ENCODE measurements at regions not wholly inside any gene's neighbourhood (a gene's known extent, or its start where the extent isn't known, plus 50 kb on each side); places are given as distances from the start of the nearest gene placed in this dataset.

DNA sequence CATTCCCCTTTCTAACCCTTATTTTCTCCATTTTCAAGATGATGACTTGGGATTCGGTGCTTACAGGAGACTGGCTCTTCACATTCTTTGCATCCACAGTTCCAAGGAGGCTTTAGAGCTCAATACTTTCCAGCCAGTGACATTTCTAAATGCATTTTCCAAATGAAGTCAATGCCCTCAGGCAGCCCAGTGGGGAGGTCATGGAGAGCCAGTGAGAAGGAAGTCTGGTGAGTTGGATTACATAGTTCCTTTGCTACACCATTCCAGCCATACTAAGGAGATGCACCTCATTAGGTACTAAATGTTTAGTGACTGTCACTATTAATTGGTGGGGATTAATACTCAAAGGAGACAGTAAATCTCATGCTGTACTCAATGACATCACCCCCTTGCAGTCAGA lies 248.1 kb downstream of the LRRN1 start:
- Histone ChIP-seq H3K27me3 (ENCODE audit: control insufficient read depth, insufficient read depth, low read length) (no peaks in the 10 kb centered on the region), H3K36me3 (ENCODE audit: control insufficient read depth, insufficient read depth, low read length) (no peaks in the 10 kb centered on the region), H3K9ac (ENCODE audit: low read depth, low read length) (no peak overlapping the region), H3K9me3 (ENCODE audit: control insufficient read depth, insufficient read depth, low read length) (no peaks in the 10 kb centered on the region), H3K27ac (ENCODE audit: low read depth, low read length) (no peak overlapping the region), H3K4me1 (ENCODE audit: control insufficient read depth, insufficient read depth, low read length) (no peaks in the 10 kb centered on the region), H3K4me3 (ENCODE audit: low read depth, low read length) (no peak overlapping the region)

DNA sequence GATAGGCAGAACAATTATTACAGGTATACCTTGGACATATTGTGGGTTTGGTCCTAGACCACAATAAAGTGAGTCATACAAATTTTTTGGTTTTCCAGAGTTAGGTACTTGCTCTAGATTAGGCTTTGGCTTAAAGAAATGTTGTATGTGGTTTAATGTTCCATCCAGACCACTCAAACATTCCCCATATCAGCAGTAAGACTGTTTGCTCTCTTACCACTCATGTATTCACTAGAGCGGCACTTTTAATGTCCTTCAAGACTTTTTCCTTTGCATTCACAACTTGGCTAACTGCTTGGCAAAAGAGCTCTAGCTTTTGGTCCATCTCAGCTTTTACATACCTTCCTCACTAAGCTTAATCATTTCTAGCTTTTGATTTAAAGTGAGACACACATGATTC lies 250.5 kb upstream of the SETMAR start:
- no peak overlapping the region for H3K4me3 ChIP-seq (ENCODE audit: low read depth, low read length)
- no peaks in the 10 kb centered on the region for H3K27me3 ChIP-seq (ENCODE audit: control insufficient read depth, insufficient read depth, low read length)
- no peaks in the 10 kb centered on the region for H3K4me1 ChIP-seq (ENCODE audit: control insufficient read depth, insufficient read depth, low read length)
- no peaks in the 10 kb centered on the region for H3K36me3 ChIP-seq (ENCODE audit: control insufficient read depth, insufficient read depth, low read length)
- H3K9me3 ChIP-seq (ENCODE audit: control insufficient read depth, insufficient read depth, low read length) = no peaks in the 10 kb centered on the region
- no peak overlapping the region for H3K9ac ChIP-seq (ENCODE audit: low read depth, low read length)
- H3K27ac ChIP-seq (ENCODE audit: low read depth, low read length) = no peak overlapping the region

DNA sequence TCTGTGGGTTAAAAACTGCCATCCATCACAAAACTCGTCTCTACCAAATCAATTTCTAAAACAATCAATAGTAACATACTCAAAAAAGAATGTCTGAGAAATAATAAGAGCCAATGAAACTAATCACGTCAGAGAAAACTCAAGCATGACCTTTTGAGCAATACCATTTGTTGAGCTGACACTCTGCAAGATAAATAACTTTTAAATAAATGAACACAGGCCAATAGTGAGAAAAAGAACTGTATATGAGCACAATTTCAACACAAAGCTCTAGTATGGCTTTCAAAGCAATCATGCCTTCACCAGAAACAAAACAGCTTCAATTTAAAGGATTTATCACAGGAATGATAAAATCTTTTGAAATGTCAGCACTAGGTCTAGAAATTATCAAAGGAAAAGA lies 249.2 kb upstream of the SETMAR start:
- Histone ChIP-seq H3K27me3 (ENCODE audit: control insufficient read depth, insufficient read depth, low read length) (no peaks in the 10 kb centered on the region), H3K9ac (ENCODE audit: low read depth, low read length) (no peak overlapping the region), H3K9me3 (ENCODE audit: control insufficient read depth, insufficient read depth, low read length) (no peaks in the 10 kb centered on the region), H3K4me1 (ENCODE audit: control insufficient read depth, insufficient read depth, low read length) (no peaks in the 10 kb centered on the region), H3K36me3 (ENCODE audit: control insufficient read depth, insufficient read depth, low read length) (no peaks in the 10 kb centered on the region), H3K4me3 (ENCODE audit: low read depth, low read length) (no peak overlapping the region), H3K27ac (ENCODE audit: low read depth, low read length) (no peak overlapping the region)

DNA sequence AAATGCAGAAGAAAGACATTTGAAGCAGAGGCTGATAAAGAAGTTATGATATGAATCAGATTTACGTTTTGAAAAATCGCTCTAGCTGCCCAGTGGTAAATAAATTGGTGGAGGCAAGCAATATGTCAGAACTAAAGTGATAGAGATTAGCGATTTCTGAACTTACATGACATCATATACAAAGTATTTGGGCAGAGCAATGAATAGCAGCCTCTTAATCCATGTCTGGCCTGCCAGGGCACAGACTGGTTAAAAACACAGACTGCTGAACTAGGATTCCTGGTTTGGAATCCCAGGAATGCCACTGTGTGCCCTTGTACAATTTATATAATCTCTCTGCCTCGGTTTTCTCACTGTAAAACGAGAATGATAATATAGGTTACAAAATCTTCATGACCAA lies 243.1 kb upstream of the SETMAR start:
- Histone ChIP-seq H3K36me3 (ENCODE audit: control insufficient read depth, insufficient read depth, low read length) (no peaks in the 10 kb centered on the region), H3K9ac (ENCODE audit: low read depth, low read length) (no peak overlapping the region), H3K9me3 (ENCODE audit: control insufficient read depth, insufficient read depth, low read length) (no peaks in the 10 kb centered on the region), H3K4me3 (ENCODE audit: low read depth, low read length) (no peak overlapping the region), H3K27me3 (ENCODE audit: control insufficient read depth, insufficient read depth, low read length) (no peaks in the 10 kb centered on the region), H3K4me1 (ENCODE audit: control insufficient read depth, insufficient read depth, low read length) (peaks cover 8% of the 10 kb centered on the region), H3K27ac (ENCODE audit: low read depth, low read length) (no peak overlapping the region)

DNA sequence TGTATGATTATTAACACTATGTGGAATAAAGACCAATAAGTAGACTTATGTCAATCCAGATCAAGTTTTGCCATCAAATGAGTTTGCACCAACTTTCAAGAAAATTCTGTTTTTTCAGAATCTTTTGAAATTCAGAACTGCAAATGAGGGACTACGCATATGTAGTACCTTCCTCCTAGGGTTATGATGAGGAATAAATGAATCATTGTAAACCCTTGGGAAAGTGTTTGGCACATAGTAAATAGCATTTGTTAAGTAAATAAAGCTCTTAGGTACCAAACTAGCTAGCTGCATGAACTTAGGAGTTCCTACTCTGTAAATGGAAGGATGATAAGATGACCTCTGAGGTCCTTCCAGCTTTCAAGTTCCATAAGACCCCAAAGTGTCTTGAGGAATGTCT lies 242.6 kb upstream of the SETMAR start:
- Histone ChIP-seq H3K9ac (ENCODE audit: low read depth, low read length) (no peak overlapping the region), H3K4me1 (ENCODE audit: control insufficient read depth, insufficient read depth, low read length) (peaks cover 12% of the 10 kb centered on the region), H3K9me3 (ENCODE audit: control insufficient read depth, insufficient read depth, low read length) (no peaks in the 10 kb centered on the region), H3K36me3 (ENCODE audit: control insufficient read depth, insufficient read depth, low read length) (no peaks in the 10 kb centered on the region), H3K4me3 (ENCODE audit: low read depth, low read length) (no peak overlapping the region), H3K27ac (ENCODE audit: low read depth, low read length) (no peak overlapping the region), H3K27me3 (ENCODE audit: control insufficient read depth, insufficient read depth, low read length) (no peaks in the 10 kb centered on the region)

DNA sequence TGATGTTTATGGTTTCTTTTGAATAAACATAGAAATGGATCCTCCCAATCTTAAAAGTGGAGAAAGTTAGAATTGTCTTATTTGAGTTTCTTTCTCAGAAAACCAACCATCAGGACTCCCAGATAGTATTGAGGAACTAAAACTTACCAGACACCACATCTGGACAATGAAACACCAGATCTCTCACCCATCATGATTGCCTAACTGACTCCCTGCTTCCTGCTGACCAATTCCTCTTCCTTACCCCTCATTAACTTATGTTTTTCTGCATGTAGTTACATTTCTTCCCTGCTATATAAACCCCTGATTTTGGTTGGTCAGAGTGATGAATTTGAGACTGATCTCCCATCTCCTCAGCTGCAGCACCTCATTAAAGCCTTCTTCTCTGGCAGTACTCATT lies 242.0 kb upstream of the SETMAR start:
- H3K27ac ChIP-seq (ENCODE audit: low read depth, low read length) = no peak overlapping the region
- H3K4me3 ChIP-seq (ENCODE audit: low read depth, low read length) = no peak overlapping the region
- no peaks in the 10 kb centered on the region for H3K36me3 ChIP-seq (ENCODE audit: control insufficient read depth, insufficient read depth, low read length)
- H3K9ac ChIP-seq (ENCODE audit: low read depth, low read length) = no peak overlapping the region
- H3K4me1 ChIP-seq (ENCODE audit: control insufficient read depth, insufficient read depth, low read length) = peaks cover 14% of the 10 kb centered on the region
- no peaks in the 10 kb centered on the region for H3K27me3 ChIP-seq (ENCODE audit: control insufficient read depth, insufficient read depth, low read length)
- H3K9me3 ChIP-seq (ENCODE audit: control insufficient read depth, insufficient read depth, low read length) = no peaks in the 10 kb centered on the region

DNA sequence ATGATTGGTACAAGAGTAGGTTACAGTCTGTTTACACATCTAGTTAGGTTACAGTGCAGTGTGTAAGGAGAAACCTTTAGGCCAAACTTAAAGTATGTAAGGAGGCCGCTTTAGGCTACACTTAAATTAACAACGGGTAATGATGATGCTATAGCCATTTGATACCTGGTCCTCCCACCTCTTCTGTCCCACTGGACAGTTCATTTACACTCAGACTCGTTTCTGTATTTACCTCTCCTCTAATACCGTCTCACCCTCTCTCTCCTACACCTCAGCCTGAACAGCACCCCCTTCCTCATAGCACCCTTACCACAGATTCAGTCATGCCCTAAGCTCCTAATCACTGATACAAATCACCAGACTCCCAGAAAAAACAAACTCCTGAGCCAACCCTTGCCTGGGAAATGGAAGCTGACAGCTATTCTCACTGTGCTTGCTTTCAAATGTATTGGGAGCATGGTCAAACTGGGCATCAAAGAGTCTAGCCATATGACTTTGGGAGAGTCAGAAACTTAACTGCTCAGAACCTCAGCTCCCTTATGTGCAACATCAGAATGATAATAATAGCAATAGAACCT lies 241.3 kb upstream of the SETMAR start:
- no peak overlapping the region for H3K27ac ChIP-seq (ENCODE audit: low read depth, low read length)
- H3K4me3 ChIP-seq (ENCODE audit: low read depth, low read length) = no peak overlapping the region
- H3K9ac ChIP-seq (ENCODE audit: low read depth, low read length) = no peak overlapping the region
- H3K9me3 ChIP-seq (ENCODE audit: control insufficient read depth, insufficient read depth, low read length) = no peaks in the 10 kb centered on the region
- H3K36me3 ChIP-seq (ENCODE audit: control insufficient read depth, insufficient read depth, low read length) = no peaks in the 10 kb centered on the region
- peaks cover 14% of the 10 kb centered on the region for H3K4me1 ChIP-seq (ENCODE audit: control insufficient read depth, insufficient read depth, low read length)
- no peaks in the 10 kb centered on the region for H3K27me3 ChIP-seq (ENCODE audit: control insufficient read depth, insufficient read depth, low read length)

DNA sequence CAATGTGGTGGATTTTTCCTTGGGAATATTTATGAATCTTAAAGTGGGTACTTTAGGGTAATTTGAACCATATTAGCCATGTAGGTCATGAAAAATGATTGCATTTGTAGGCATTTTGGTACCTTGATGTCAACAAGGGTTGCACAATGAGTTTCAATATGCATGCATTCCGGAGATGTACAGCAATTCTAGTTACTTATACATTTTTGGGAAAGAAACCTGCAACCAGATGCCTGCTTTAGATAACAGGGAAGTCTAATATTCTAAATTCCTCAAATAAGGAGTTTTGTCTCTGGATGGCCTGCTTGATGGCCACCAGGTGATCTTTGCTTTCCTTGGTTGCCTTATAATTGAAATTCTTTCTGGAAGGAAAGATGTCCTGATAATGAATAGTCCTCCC lies 240.5 kb upstream of the SETMAR start:
- Histone ChIP-seq H3K9ac (ENCODE audit: low read depth, low read length) (no peak overlapping the region), H3K27ac (ENCODE audit: low read depth, low read length) (no peak overlapping the region), H3K4me3 (ENCODE audit: low read depth, low read length) (no peak overlapping the region), H3K36me3 (ENCODE audit: control insufficient read depth, insufficient read depth, low read length) (no peaks in the 10 kb centered on the region), H3K4me1 (ENCODE audit: control insufficient read depth, insufficient read depth, low read length) (peaks cover 14% of the 10 kb centered on the region), H3K9me3 (ENCODE audit: control insufficient read depth, insufficient read depth, low read length) (no peaks in the 10 kb centered on the region), H3K27me3 (ENCODE audit: control insufficient read depth, insufficient read depth, low read length) (no peaks in the 10 kb centered on the region)

DNA sequence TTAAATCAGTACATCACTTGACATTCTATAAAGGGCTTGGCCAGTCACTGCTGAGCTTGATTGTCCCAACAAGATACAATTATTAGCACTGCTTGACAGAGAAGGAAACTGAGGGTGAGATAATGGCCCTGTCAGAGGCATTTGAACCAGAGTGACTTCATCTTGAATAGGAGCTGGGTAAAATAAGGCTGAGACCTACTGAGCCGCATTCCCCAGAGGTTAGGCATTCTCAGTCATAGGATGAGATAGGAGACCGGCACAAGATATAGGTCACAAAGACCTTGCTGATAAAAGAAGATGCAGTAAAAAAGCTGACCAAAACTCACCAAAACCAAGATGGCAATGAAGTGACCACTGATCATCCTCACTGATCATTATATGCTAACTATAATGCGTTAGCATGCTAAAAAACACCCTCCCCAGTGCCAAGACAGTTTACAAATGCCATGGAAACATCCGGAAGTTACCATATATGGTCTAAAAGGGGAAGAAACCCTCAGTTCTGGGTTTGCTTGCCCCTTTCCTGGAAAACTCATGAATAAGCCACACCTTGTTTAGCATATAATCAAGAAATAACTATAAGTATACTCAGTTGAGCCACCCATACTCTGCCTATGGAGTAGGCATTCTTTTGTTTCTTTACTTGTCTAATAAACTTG lies 239.1 kb upstream of the SETMAR start:
- no peaks in the 10 kb centered on the region for H3K36me3 ChIP-seq (ENCODE audit: control insufficient read depth, insufficient read depth, low read length)
- peaks cover 14% of the 10 kb centered on the region for H3K4me1 ChIP-seq (ENCODE audit: control insufficient read depth, insufficient read depth, low read length)
- no peaks in the 10 kb centered on the region for H3K9me3 ChIP-seq (ENCODE audit: control insufficient read depth, insufficient read depth, low read length)
- no peak overlapping the region for H3K27ac ChIP-seq (ENCODE audit: low read depth, low read length)
- H3K4me3 ChIP-seq (ENCODE audit: low read depth, low read length) = no peak overlapping the region
- H3K9ac ChIP-seq (ENCODE audit: low read depth, low read length) = no peak overlapping the region
- no peaks in the 10 kb centered on the region for H3K27me3 ChIP-seq (ENCODE audit: control insufficient read depth, insufficient read depth, low read length)

DNA sequence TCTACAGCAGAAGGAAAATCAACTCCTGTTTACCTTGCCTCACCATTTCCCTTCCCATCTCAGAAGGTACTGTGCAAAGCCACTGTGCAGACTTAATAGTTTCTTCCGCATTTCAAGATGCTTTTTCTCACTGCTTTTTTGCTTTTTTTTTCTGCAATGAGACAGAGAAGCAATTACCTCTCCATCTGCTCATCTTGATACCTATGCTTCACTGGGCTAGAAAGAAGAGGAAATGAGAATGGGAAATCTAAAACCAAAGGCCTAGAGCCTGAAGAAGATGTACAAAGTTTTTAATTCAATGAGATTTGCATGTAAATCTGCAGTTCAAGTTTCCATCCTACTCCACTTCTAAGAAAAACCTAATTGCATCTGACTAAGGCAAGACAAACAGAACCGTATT lies 238.1 kb upstream of the SETMAR start:
- no peaks in the 10 kb centered on the region for H3K27me3 ChIP-seq (ENCODE audit: control insufficient read depth, insufficient read depth, low read length)
- no peaks in the 10 kb centered on the region for H3K36me3 ChIP-seq (ENCODE audit: control insufficient read depth, insufficient read depth, low read length)
- no peak overlapping the region for H3K27ac ChIP-seq (ENCODE audit: low read depth, low read length)
- no peak overlapping the region for H3K4me3 ChIP-seq (ENCODE audit: low read depth, low read length)
- H3K4me1 ChIP-seq (ENCODE audit: control insufficient read depth, insufficient read depth, low read length) = peaks cover 14% of the 10 kb centered on the region
- no peaks in the 10 kb centered on the region for H3K9me3 ChIP-seq (ENCODE audit: control insufficient read depth, insufficient read depth, low read length)
- H3K9ac ChIP-seq (ENCODE audit: low read depth, low read length) = no peak overlapping the region

DNA sequence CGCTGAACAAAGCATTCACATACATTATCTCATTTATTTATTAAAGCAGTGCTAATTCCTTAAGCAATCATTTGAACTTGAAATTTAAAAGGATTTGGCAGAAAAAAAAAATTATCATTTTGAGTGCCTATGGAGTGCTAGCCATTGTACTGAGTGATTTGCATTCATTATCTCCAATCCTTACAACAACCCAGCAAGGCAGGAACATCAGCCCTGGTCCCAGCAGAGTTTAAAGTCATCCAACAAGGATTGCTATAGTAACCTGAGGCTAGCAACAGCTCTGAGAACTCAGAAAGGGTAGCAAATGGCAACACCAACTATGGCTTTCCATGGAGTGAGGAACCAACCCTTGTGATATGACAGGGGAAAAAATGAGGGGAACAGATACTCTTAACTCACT lies 237.6 kb upstream of the SETMAR start:
- Histone ChIP-seq H3K9me3 (ENCODE audit: control insufficient read depth, insufficient read depth, low read length) (no peaks in the 10 kb centered on the region), H3K27ac (ENCODE audit: low read depth, low read length) (no peak overlapping the region), H3K4me3 (ENCODE audit: low read depth, low read length) (no peak overlapping the region), H3K36me3 (ENCODE audit: control insufficient read depth, insufficient read depth, low read length) (no peaks in the 10 kb centered on the region), H3K4me1 (ENCODE audit: control insufficient read depth, insufficient read depth, low read length) (peaks cover 14% of the 10 kb centered on the region), H3K9ac (ENCODE audit: low read depth, low read length) (no peak overlapping the region), H3K27me3 (ENCODE audit: control insufficient read depth, insufficient read depth, low read length) (no peaks in the 10 kb centered on the region)
